ENCODE measurements at regions not wholly inside any gene's neighbourhood (a gene's known extent, or its start where the extent isn't known, plus 50 kb on each side); places are given as distances from the start of the nearest gene placed in this dataset.

DNA sequence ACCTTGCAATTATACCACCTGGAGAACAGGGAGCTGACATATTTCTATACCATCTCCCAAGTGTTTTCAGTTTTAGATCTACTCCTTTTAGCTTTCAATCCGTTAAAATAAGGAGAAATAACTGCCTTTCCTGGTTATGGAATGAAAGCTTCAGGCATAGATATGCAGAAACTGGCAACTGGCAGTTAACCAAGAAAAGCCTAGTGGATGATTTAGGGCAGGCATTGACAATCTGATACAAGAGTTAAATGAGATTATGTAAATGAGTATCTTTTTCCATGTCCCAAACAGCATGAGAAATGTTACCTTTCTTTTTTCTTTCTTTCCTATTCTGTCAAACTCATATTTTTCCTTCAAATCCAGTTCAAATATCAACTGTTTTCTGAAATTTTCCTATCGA lies 689.1 kb upstream of the DPPA4 start:
- DNase-seq (ENCODE audit: low spot score), result no peak
- H3K36me3 Mint-ChIP-seq, result no peaks in the 10 kb centered on the region
- H3K27me3 Mint-ChIP-seq, result no peaks in the 10 kb centered on the region

DNA sequence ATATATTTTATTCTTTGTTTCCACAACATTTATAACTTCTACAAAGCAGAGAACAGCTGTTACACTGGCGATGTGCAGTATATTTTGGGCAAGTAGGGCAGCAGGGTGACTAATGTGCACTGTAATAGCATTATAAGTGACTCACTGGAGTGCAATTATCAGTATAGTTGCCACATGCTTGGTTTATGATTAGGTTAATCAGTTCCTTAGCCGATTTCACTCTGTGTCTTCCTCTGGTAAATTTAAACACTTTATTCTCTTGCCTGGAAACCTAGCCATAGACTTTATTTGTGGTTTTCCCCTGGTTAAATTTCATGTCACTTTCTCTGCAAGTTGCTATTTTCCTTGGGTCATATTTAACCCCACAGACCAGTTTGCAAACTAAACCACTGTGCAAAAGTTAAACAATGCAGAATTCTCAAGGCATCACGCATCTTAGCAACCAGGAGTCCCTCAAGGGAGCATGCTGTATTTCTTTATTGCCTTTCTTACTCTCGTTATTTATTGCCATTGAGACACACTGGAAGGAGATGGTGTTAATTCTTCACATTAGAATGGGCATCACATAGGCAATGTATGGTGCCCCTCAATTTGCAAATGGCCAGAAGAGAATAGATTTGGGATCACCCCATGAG lies 690.2 kb upstream of the DPPA4 start:
- Mint-ChIP-seq H3K27ac (no peak overlapping the region), H3K36me3 (no peaks in the 10 kb centered on the region), H3K4me1 (ENCODE audit: low read depth in 2 of 2) (no peaks in the 10 kb centered on the region), H3K27me3 (no peaks in the 10 kb centered on the region), H3K4me3 (no peak overlapping the region), H3K9me3 (peaks cover 2% of the 10 kb centered on the region)
- DNase-seq (ENCODE audit: low spot score) (no peak), ATAC-seq (peak in 1 of 2 donors; percentile 68)

More for the DNA sequence above, 689.1 kb upstream of the DPPA4 start:
- peaks cover 2% of the 10 kb centered on the region for H3K9me3 Mint-ChIP-seq
- H3K4me3 Mint-ChIP-seq, result no peak overlapping the region
- ATAC-seq, result no peak
- H3K4me1 Mint-ChIP-seq (ENCODE audit: low read depth in 2 of 2), result no peaks in the 10 kb centered on the region
- H3K27ac Mint-ChIP-seq, result no peak overlapping the region

DNA sequence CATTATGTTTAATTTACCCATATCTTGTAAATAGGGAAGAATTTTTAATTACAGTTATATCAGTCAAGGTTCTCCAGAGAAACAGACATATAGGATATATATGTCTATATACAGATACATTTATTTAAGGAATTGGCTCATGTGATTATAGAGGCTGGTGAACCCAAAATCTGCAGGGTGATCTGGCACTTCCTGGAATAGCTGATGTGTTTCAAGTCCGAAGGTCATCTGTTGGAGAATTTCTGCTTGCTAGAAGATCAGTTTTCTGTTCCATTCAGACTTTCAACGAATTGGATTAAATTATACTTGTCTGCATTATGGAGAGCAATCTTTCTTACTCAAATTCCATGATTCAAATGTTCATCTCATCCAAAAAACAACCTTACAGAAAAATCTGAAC lies 694.6 kb upstream of the DPPA4 start:
- no peaks in the 10 kb centered on the region for H3K4me1 Mint-ChIP-seq (ENCODE audit: low read depth in 2 of 2)
- H3K9me3 Mint-ChIP-seq, result no peaks in the 10 kb centered on the region
- ATAC-seq (no peak), DNase-seq (ENCODE audit: low spot score) (no peak)
- no peaks in the 10 kb centered on the region for H3K36me3 Mint-ChIP-seq
- no peak overlapping the region for H3K4me3 Mint-ChIP-seq
- H3K27ac Mint-ChIP-seq, result no peak overlapping the region
- H3K27me3 Mint-ChIP-seq, result no peaks in the 10 kb centered on the region

GRCh38 chr3:110059431-110059830 lies 722.1 kb upstream of the DPPA4 start:
- Mint-ChIP-seq H3K27me3 (no peaks in the 10 kb centered on the region), H3K4me3 (no peak overlapping the region), H3K9me3 (peaks cover 4% of the 10 kb centered on the region), H3K27ac (no peak overlapping the region), H3K36me3 (no peaks in the 10 kb centered on the region), H3K4me1 (ENCODE audit: low read depth in 2 of 2) (no peaks in the 10 kb centered on the region)
- no peak for ATAC-seq
- no peak for DNase-seq (ENCODE audit: low spot score)

DNA sequence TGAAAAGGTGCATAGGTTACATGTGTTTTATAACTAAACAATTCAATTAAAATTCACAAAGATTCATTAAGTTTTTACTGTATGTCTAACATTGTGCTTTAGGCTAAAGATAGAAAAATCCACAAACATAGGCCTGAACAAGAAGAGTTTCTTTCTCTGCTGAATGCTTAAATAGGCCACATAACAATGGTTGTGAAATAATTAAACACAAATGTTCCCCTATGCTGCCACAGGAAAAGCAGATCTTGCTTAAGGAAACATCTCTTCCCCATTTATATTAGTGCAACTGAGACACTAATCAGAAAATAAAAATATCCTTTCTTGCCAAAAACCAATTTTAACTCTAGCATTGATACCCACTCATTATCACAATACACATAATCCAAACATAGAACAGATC lies 725.4 kb upstream of the DPPA4 start:
- DNase-seq (ENCODE audit: low spot score) (no peak), ATAC-seq (no peak)
- Mint-ChIP-seq H3K4me3 (no peak overlapping the region), H3K36me3 (no peaks in the 10 kb centered on the region), H3K4me1 (ENCODE audit: low read depth in 2 of 2) (no peaks in the 10 kb centered on the region), H3K9me3 (peaks cover 4% of the 10 kb centered on the region), H3K27ac (no peak overlapping the region), H3K27me3 (no peaks in the 10 kb centered on the region)

GRCh38 chr3:110063178-110063577 lies 725.8 kb upstream of the DPPA4 start:
- Mint-ChIP-seq H3K27me3 (no peaks in the 10 kb centered on the region), H3K27ac (no peak overlapping the region), H3K4me1 (ENCODE audit: low read depth in 2 of 2) (no peaks in the 10 kb centered on the region), H3K36me3 (no peaks in the 10 kb centered on the region), H3K4me3 (no peak overlapping the region), H3K9me3 (peaks cover 4% of the 10 kb centered on the region)
- DNase-seq (ENCODE audit: low spot score), result no peak
- ATAC-seq, result no peak

GRCh38 chr3:110066206-110066605 lies 728.9 kb upstream of the DPPA4 start:
- Mint-ChIP-seq H3K27ac (no peak overlapping the region), H3K4me1 (ENCODE audit: low read depth in 2 of 2) (no peaks in the 10 kb centered on the region), H3K4me3 (no peak overlapping the region), H3K27me3 (no peaks in the 10 kb centered on the region), H3K36me3 (no peaks in the 10 kb centered on the region), H3K9me3 (no peaks in the 10 kb centered on the region)
- no peak for DNase-seq (ENCODE audit: low spot score)
- ATAC-seq, result no peak

DNA sequence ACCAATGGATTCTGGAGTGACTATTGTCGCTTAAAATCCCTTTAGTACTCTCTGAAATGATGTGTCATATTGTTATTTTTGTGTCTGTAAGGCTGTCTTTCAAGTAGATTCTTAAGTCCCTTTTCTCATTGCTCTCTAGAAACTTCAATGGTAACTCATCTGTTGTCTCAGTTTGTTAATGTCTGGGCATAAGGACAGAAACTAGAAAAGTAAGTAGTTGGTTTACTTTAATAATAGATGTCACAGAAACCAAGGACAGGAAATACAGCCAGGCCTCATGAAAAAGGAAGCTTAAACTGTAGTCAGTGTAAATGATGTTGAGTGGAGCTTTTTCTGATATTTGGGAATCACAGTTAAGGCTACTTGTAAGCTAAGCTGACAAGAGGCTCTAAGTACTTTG lies 730.2 kb upstream of the DPPA4 start:
- Mint-ChIP-seq H3K4me3 (no peak overlapping the region), H3K9me3 (peaks cover 6% of the 10 kb centered on the region), H3K4me1 (ENCODE audit: low read depth in 2 of 2) (no peaks in the 10 kb centered on the region), H3K36me3 (no peaks in the 10 kb centered on the region), H3K27me3 (no peaks in the 10 kb centered on the region), H3K27ac (no peak overlapping the region)
- ATAC-seq (no peak), DNase-seq (ENCODE audit: low spot score) (no peak)

GRCh38 chr3:110069761-110070160 lies 732.4 kb upstream of the DPPA4 start:
- H3K27me3 Mint-ChIP-seq, result no peaks in the 10 kb centered on the region
- H3K4me3 Mint-ChIP-seq, result no peak overlapping the region
- ATAC-seq, result peak in 1 of 2 donors; percentile 44
- no peaks in the 10 kb centered on the region for H3K36me3 Mint-ChIP-seq
- no peak overlapping the region for H3K27ac Mint-ChIP-seq
- peaks cover 6% of the 10 kb centered on the region for H3K9me3 Mint-ChIP-seq
- DNase-seq (ENCODE audit: low spot score), result no peak
- no peaks in the 10 kb centered on the region for H3K4me1 Mint-ChIP-seq (ENCODE audit: low read depth in 2 of 2)

GRCh38 chr3:110070161-110070916 lies 733.0 kb upstream of the DPPA4 start:
- DNase-seq (ENCODE audit: low spot score), result no peak
- H3K9me3 Mint-ChIP-seq, result peaks cover 6% of the 10 kb centered on the region
- no peaks in the 10 kb centered on the region for H3K36me3 Mint-ChIP-seq
- no peak overlapping the region for H3K4me3 Mint-ChIP-seq
- ATAC-seq, result no peak
- no peaks in the 10 kb centered on the region for H3K4me1 Mint-ChIP-seq (ENCODE audit: low read depth in 2 of 2)
- H3K27ac Mint-ChIP-seq, result no peak overlapping the region
- no peaks in the 10 kb centered on the region for H3K27me3 Mint-ChIP-seq

- no peaks in the 10 kb centered on the region for H3K36me3 Mint-ChIP-seq
- peaks cover 6% of the 10 kb centered on the region for H3K9me3 Mint-ChIP-seq
- no peaks in the 10 kb centered on the region for H3K4me1 Mint-ChIP-seq (ENCODE audit: low read depth in 2 of 2)
- no peak overlapping the region for H3K4me3 Mint-ChIP-seq
- ATAC-seq, result no peak
- H3K27ac Mint-ChIP-seq, result no peak overlapping the region
- DNase-seq (ENCODE audit: low spot score), result no peak
- no peaks in the 10 kb centered on the region for H3K27me3 Mint-ChIP-seq
Observed at GRCh38 chr3:110074095-110074494, 736.7 kb upstream of the DPPA4 start.

DNA sequence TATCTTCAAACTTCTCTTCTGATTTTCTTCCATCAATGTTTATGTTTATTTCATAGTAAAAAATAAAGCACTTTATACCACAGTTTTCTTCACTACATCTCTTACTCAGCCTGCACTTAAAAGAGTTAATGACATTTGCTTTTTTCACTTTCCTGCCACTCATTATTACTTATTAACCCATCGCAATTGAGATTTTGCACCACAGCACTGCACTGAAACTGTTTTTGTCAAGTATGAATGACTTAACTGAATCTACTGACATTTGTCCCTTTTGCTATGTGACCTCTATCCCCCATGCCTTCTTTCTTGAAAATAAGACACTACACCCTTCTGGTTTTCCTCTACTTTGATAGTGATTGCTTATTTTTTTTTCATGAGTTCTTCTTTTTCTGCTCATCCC lies 739.7 kb upstream of the DPPA4 start:
- DNase-seq (ENCODE audit: low spot score), result no peak
- no peak for ATAC-seq

GRCh38 chr3:110093411-110093810 lies 756.1 kb upstream of the DPPA4 start:
- no peak overlapping the region for H3K4me3 Mint-ChIP-seq
- H3K4me1 Mint-ChIP-seq (ENCODE audit: low read depth in 2 of 2), result no peaks in the 10 kb centered on the region
- no peaks in the 10 kb centered on the region for H3K27me3 Mint-ChIP-seq

More for the DNA sequence above, 739.7 kb upstream of the DPPA4 start:
- no peaks in the 10 kb centered on the region for H3K36me3 Mint-ChIP-seq
- H3K9me3 Mint-ChIP-seq, result no peaks in the 10 kb centered on the region
- no peak overlapping the region for H3K27ac Mint-ChIP-seq
- H3K4me1 Mint-ChIP-seq (ENCODE audit: low read depth in 2 of 2), result no peaks in the 10 kb centered on the region
- H3K4me3 Mint-ChIP-seq, result no peak overlapping the region
- no peaks in the 10 kb centered on the region for H3K27me3 Mint-ChIP-seq

DNA sequence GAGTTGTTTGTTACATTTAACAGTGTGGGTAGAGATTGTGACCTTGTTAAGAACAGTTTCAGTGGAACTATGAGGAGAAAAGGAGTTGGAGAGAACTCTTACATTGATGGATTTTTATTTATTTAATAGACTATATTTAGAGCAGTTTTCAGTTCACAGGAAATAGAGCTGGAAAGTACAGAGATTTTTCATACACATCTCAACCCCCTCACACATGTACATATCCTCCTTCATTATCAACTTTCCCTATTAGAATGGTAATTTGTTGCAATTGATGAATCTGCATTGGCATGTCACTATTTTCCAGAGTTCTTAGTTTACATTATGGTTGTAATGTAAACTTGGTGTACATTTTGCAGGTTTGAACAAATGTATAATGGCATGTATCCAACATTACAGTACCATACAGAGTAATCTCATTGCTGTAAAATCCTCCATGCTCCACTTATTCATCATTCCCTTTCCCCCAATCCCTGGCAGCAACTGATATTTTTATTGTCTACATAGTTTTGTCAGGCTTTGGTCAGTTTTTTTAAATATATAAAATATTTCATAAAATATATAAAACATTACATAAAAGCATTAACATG lies 756.6 kb upstream of the DPPA4 start:
- Mint-ChIP-seq H3K27ac (no peak overlapping the region), H3K27me3 (no peaks in the 10 kb centered on the region), H3K4me1 (ENCODE audit: low read depth in 2 of 2) (no peaks in the 10 kb centered on the region)

More at GRCh38 chr3:110093411-110093810, 756.1 kb upstream of the DPPA4 start:
- H3K27ac Mint-ChIP-seq, result no peak overlapping the region
- H3K36me3 Mint-ChIP-seq, result no peaks in the 10 kb centered on the region
- DNase-seq (ENCODE audit: low spot score) (no peak), ATAC-seq (no peak)
- H3K9me3 Mint-ChIP-seq, result no peaks in the 10 kb centered on the region

More for the DNA sequence above, 756.6 kb upstream of the DPPA4 start:
- ATAC-seq, result no peak
- no peak for DNase-seq (ENCODE audit: low spot score)
- no peaks in the 10 kb centered on the region for H3K36me3 Mint-ChIP-seq
- H3K4me3 Mint-ChIP-seq, result no peak overlapping the region
- no peaks in the 10 kb centered on the region for H3K9me3 Mint-ChIP-seq
